ELF-1 (cell line): ENCODE measurements at regions not wholly inside any gene's neighbourhood (a gene's known extent, or its start where the extent isn't known, plus 50 kb on each side); places are given as distances from the start of the nearest gene placed in this dataset.

Experiments
- DNase-seq: peaks from one replicate; pipeline ENCODE4 v3.0.0-alpha.2; 2016; ENCODE audit warnings: low read depth, low spot score

- DNase-seq, result no peak
Observed at GRCh38 chr4:120526033-120526432, 396.5 kb downstream of the PRDM5 start.

DNA sequence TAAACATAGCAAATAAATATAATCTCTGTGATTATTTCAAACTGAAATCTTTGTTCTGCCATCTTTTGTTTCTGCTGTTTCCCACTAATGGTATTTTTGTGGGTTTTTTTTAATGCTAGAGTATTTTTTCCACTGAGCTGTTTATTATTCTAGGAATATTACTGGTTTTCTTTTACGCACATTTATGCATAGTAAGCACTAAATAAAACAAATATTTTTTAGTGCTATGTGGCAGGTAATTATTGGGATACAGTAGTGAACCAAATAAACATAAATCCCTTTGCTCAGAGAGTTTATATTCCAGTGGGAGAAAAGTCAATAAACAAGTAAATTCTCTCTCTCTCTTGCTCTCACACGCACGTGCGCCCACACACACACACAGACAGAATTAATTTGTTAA lies 397.4 kb downstream of the PRDM5 start:
- no peak for DNase-seq

GRCh38 chr4:120524237-120524636 lies 398.3 kb downstream of the PRDM5 start:
- DNase-seq, result peak; percentile 3

DNA sequence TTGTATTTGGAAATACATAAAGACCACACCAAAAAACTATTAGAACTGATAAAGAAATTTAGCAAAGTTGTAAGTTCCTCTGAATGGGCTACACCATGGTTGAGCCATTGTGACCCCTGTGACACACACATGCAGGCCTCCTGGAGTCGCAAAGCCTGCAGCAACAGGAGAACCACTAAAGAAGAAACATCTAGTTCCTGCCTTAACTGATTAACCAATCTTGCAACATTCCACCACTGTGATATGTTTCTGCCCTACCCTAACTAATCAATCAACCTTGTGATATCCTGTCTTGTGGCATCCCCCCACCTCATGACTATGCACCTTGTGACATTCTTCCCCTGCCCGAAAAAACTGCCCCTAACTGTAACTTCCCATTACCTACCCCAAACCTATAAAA lies 401.8 kb downstream of the PRDM5 start:
- peak; percentile 14 for DNase-seq

- DNase-seq, result peak; percentile 15
Observed at GRCh38 chr4:120517966-120518365, 404.6 kb downstream of the PRDM5 start.

- DNase-seq, result no peak
Observed at GRCh38 chr4:120509719-120510118, 412.8 kb downstream of the PRDM5 start.

GRCh38 chr4:120509222-120509621 lies 413.3 kb downstream of the PRDM5 start:
- DNase-seq, result peak; percentile 36

DNA sequence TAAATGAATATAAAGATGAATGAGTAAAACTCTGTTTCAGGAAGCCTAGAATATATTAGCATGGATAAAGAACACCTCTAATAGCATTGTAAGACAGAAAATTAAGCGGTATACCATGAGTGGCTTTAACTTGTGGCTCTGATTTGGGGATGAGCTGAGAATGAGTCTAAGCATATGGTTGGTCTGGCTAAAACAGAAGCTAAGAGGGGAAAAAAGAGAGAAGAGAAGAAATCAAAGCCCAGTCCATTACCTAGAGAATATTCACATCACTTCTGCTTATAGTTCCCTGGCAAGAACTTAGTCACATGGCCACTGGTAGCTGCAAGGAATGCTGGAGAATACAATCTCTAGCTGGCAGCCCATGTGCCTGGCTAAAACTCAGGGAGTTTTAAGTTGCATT lies 414.5 kb downstream of the PRDM5 start:
- DNase-seq, result no peak

GRCh38 chr4:120506536-120506935 lies 416.0 kb downstream of the PRDM5 start:
- DNase-seq, result no peak

GRCh38 chr4:120498678-120499077 lies 423.8 kb downstream of the PRDM5 start:
- no peak for DNase-seq

- DNase-seq, result no peak
Observed at GRCh38 chr4:120491481-120491880, 424.8 kb upstream of the MAD2L1 start.

GRCh38 chr4:120481756-120482155 lies 415.1 kb upstream of the MAD2L1 start:
- DNase-seq, result no peak

GRCh38 chr4:120472447-120473131 lies 405.9 kb upstream of the MAD2L1 start:
- DNase-seq, result no peak

- peak; percentile 81 for DNase-seq
Observed at GRCh38 chr4:120466429-120466828, 399.8 kb upstream of the MAD2L1 start.

DNA sequence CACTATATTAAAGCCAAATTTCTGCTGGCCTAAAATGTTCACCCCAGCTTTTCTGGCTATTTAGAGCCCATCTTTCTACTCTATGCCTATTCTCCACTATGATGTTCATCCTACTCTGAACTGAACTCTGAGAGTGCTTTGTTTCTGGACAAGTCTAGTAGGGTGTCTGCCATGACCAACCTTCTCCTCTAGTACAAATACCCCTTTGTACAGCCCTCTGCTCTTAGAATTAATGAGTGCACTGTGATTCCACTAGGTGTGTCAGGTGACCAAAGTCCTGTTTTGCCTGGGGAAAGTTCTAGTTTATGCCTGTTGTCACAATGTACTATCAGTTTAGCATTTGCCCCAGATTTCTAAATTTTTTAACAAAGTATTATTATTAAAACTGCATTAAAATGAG lies 388.1 kb upstream of the MAD2L1 start:
- DNase-seq, result no peak

DNA sequence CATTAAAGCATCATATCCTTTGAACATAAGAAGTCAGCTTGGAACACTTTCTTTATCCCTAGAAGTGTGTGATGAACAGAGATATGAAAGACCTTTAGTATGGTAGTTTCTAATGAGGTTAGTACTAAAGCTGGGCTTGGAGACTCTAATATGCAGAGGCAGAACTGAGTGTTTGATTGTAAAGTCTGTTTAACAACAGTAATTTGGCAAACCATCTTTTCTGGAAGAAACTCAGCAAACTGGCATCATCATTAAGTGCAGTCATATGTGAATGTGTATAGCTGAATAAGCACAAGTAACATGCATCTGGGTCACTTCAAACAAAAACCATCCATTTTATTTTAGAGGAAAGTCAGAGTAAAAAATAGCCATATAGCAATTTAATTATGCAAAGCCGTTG lies 385.9 kb upstream of the MAD2L1 start:
- DNase-seq, result no peak

DNA sequence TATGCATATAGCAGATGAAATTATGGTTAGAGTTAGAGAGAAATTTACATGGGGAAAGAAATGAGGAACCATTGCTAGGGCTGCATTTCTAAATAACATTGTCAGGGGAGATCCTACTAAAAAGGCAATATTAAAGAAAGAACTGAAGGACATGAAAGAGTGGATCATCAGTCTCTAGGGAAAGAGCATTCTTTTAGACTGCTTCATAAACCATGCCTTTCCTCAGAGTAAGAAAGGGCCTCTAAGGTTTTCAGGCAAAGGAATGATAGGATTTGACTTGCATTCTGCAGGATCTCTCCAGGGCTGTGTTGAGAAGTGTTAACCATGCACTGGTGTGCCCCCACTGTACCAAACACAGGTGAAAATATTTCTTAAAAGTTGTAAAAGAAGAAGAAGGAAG lies 385.4 kb upstream of the MAD2L1 start:
- DNase-seq, result no peak

- no peak for DNase-seq
Observed at GRCh38 chr4:120447774-120448173, 381.1 kb upstream of the MAD2L1 start.

DNA sequence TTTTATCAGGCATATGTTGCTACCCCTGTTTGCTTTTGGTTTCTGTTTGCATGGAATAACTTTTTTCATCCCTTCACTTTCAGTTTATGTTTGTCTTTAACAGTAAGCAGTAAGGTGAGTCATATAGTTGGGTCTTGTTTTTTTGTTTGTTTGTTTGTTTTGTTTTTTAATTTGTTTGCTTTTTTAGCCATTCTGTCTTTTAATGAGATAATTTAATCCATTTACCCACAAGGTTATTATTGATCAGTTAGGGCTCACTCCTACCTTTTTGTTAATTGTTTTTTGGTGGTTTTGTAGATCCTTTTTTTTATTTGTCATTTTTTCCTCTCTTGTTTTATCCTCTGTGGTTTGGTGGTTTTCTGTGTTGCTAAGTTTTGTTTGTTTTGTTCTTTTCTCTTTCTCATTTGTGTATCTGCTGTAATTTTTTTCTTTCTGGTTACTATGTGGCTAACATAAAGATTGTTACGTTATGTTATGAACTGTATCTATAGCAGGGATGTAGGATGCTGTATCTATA lies 379.5 kb upstream of the MAD2L1 start:
- no peak for DNase-seq

DNA sequence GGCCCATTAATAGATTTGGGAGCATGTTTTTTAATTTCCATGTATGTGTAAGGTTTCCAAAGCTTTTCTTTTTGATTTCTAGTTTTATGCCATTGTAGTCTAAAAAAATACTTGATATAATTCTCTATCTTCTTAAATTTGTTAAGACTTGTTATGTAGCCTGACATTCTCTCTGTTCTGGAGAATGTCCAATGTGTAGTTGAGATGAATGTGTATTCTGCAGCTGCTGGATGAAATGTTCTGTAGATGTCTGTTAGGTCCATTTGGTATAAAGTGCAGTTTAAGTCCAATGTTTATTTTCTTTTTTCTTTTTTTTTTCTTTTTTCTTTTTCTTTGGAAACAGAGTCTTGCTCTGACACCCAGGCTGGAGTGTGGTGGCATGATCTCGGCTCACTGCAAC lies 378.5 kb upstream of the MAD2L1 start:
- DNase-seq, result no peak

DNA sequence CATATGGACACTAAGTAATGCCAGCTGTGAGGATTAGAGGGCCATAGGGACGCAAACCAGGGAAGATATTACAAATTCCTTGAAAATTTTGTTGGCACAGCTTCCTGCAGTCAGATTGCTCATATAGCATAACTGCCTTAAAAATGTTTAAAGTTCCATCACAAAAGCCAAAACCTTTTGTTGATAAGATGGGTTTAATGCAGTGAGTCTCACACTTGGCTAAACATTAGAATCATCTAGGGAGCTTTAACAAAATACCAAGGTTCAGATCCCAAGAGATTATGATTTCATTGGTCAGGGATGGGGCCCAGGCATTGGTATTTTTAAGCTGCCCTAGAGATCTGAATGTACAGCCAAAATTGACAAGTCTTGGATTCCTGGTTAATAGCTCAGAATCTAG lies 376.5 kb upstream of the MAD2L1 start:
- no peak for DNase-seq

GRCh38 chr4:120440730-120441129 lies 374.1 kb upstream of the MAD2L1 start:
- DNase-seq, result no peak

GRCh38 chr4:120435179-120435578 lies 368.5 kb upstream of the MAD2L1 start:
- DNase-seq, result no peak

- no peak for DNase-seq
Observed at GRCh38 chr4:120434756-120435155, 368.1 kb upstream of the MAD2L1 start.
